Umbilical cord (tissue), 1 donor: ENCODE measurements at regions not wholly inside any gene's neighbourhood (a gene's known extent, or its start where the extent isn't known, plus 50 kb on each side); places are given as distances from the start of the nearest gene placed in this dataset.
A peak's percentile ranks its signal among the peaks of the same experiment; 100 is the strongest.

ENCODE experiments used
- DNase-seq: peaks from one replicate; pipeline ENCODE4 v3.0.0-alpha.2; 2015; ENCODE audit warnings: low spot score

GRCh38 chr15:95639208-95639607, 691.3 kb upstream of the NR2F2 start:
- no peak for DNase-seq

- DNase-seq, result peak; percentile 63
Observed at GRCh38 chr15:95644100-95644875, 686.2 kb upstream of the NR2F2 start.

- no peak for DNase-seq
Observed at GRCh38 chr15:95645791-95646338, 684.6 kb upstream of the NR2F2 start.

DNA sequence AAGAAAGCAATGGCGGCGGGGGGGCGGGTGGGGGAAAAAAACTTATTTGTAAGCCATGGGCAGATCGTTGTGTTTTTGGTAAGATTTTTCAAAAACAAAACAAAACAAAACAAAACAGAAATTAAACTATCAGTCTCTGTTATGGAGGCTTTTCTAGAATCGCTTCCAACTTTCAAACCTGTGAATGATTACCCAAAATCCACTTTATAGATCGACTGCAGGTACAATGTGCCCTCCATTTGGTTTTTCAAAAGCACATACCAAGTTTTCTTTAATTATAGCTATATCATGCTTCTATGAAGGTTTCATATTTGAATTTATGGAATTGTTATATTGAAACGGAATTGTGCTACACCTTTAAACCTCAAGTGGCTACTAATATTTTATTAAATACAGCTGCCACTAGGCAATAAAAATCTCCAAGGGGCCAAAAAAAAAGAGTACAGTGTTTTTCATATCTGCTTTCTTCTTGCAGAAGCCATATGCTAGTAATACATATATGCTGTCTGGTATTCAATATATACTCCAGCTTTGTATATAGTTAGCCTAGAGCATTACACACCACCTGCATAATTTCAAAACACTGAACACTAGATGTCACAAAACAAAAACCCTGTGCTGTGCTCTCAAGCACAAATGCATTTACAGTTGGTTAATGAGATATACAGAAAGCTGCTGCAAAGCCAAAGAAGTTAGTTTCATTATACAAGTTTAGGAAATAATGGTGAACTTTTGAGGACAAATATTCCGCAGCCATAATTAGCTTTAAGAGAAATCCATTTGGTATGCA, 683.8 kb upstream of the NR2F2 start:
- DNase-seq, result no peak

GRCh38 chr15:95647531-95648277, 682.8 kb upstream of the NR2F2 start:
- DNase-seq, result peak; percentile 39

GRCh38 chr15:95653361-95653805, 677.1 kb upstream of the NR2F2 start:
- DNase-seq, result no peak

DNA sequence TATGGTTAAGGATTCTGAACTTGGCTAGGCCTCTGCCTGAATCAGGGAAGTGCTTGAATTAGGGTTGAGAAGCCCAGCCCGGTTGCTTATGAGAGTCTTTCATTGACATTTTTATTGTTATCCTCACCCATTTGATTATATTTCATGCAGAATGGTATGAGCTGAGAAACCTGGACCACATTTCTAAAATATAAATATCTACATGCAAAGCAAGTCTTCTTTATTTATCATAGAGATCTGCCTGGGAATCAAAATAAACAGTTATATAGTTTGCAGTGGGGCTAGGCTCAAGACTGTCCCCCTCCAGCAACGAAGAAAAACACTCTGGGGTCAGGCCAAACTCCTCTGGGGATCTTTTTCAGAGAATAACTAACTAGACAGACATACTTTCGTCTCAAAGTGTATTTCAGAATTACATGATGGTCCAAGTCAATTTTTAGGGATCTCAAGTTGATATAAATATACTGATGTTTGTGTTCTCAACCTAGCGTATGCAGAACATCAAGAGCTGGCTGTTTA, 675.4 kb upstream of the NR2F2 start:
- DNase-seq, result no peak

GRCh38 chr15:95656595-95656994, 673.9 kb upstream of the NR2F2 start:
- no peak for DNase-seq

- DNase-seq, result no peak
Observed at GRCh38 chr15:95658799-95659198, 671.7 kb upstream of the NR2F2 start.

- no peak for DNase-seq
Observed at GRCh38 chr15:95659656-95660055, 670.8 kb upstream of the NR2F2 start.

DNA sequence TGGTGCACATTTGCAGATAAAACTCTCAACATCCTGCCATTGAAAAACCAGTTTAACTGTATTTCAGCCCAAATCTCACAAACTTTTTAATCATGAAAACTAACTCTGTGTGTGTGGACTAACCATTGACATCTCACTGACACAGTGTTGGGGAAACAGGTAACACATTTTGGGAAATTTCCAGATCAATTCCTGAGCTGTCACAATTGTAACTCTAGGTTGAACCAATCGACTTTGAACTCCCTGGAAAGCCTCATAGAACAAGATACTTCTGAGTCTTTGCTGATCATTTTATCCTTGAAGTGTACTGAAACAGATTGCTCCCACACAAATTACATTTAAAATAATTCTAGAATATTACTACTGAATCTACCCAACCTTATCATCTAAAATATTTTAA, 667.9 kb upstream of the NR2F2 start:
- DNase-seq, result no peak

DNA sequence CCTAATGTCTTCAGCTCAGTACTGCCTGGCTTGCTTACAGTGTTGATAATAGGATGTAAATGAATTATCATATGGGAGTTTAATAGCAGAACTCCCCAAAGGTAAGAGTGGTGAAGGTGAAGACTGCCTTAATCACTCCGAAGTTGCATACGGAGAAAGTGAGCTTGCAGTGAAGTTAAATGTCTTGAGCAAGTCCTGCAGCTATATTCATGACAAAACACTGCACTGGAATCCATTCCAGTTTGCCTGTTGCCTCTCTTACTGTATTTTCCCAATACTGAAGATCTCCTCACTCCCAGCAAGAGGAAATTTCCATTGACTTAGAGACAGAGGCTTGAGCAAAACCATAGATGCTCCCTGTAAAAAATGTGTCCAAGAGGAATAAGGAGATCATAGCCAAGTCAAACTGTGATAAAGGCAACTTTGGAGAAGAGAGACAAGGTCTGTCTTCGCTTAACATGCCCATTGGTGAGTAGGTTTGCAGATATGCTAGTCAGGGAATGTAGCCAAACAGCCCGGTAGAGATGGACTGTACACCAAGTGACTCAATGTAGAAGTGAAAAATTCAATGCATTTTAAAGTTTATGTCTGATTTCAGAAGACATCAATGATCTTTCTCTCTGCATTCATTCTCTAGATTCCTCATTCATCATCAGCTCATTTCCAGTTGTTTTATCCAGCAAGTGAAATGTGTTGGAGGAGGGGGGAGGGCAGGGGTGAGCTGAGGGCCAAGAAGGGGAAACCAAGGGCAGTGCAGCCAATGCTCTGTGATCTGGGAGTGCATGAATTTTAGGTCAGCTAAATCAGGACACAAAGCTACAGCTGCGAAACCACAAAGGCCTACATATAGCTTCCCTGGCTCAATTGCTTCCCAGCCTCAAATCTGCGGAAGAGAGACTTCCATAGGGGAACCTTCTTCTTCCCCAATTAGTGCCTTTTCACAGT, 667.1 kb upstream of the NR2F2 start:
- no peak for DNase-seq

- no peak for DNase-seq
Observed at GRCh38 chr15:95664450-95664849, 666.0 kb upstream of the NR2F2 start.

- no peak for DNase-seq
Observed at GRCh38 chr15:95669146-95669922, 661.2 kb upstream of the NR2F2 start.

DNA sequence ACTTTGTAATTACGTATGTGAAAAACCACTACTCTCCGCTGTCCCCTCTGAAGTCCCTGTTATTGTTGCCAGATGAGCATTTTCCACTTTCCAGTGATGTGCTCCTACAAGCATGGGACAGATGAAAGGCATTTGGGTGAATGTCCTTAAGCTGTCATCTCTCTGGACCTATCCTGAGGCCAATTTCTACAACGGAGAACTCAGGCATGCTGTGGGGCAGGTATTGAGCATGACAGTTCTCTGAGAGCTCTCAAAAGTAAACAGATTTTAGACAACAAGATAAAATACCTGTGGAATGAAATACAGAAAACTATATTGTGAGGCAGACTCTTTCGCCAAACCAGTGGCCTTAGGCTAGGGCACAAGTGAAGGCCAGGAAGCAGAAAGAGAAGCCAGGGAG, 656.5 kb upstream of the NR2F2 start:
- no peak for DNase-seq

DNA sequence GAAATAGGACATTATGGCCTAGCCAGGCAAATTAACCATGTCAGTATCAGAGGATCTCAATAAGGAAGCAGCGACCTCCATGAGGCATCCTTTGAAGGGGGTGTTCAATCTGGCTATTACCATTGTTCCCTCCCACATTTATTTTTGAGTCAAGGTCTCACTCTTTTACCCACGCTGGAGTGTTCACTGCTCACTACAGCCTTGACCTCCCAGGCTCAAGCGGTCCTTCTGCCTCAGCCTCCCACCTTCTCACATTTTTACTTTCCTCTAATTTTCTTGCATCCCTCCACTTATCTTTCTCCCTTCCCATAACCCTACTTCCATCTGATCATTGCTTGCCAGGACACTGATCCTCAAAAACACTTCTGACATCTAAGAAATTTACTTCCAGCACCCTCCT, 654.0 kb upstream of the NR2F2 start:
- no peak for DNase-seq

- no peak for DNase-seq
Observed at GRCh38 chr15:95679847-95680582, 650.5 kb upstream of the NR2F2 start.

GRCh38 chr15:95680728-95681127, 649.8 kb upstream of the NR2F2 start:
- no peak for DNase-seq
